GM10266 (cell line): ENCODE measurements at regions not wholly inside any gene's neighbourhood (a gene's known extent, or its start where the extent isn't known, plus 50 kb on each side); places are given as distances from the start of the nearest gene placed in this dataset.

Experiments used
- DNase-seq: peaks from one replicate; pipeline ENCODE4 v3.0.0; 2012; ENCODE audit errors: extremely low spot score
- CTCF ChIP-seq: IDR thresholded peaks from 2 replicates; pipeline ENCODE4 v1.5.1; 2012; ENCODE audit warnings: mild to moderate bottlenecking, low read depth; ENCODE audit not compliant: control insufficient read depth, insufficient read depth; ENCODE audit errors: missing control alignments

DNA sequence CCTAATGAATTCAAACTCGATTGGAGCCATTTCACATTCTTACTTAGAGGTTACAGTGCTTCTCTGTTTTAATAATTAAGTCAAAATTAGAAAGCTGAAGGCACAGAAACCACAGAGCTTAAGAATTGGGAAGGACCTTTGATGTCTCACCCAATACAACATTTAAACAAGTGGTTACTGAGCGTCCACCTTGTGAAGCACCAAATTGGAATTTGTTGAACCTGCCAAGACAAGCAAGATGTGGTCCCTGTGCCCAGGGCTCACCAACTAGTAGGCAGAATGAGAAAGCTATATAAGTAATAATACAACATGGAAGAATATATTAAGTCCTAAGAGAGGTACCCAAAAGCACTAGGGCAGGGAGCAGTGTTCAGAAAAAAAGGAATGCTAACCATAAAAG, 64.5 kb upstream of the NPAS2 start:
- DNase-seq, result no peak
- TF ChIP-seq CTCF, result no peak

- TF ChIP-seq CTCF, result no peak
- no peak for DNase-seq
Observed at GRCh38 chr2:100756704-100757103, 63.2 kb upstream of the NPAS2 start.

DNA sequence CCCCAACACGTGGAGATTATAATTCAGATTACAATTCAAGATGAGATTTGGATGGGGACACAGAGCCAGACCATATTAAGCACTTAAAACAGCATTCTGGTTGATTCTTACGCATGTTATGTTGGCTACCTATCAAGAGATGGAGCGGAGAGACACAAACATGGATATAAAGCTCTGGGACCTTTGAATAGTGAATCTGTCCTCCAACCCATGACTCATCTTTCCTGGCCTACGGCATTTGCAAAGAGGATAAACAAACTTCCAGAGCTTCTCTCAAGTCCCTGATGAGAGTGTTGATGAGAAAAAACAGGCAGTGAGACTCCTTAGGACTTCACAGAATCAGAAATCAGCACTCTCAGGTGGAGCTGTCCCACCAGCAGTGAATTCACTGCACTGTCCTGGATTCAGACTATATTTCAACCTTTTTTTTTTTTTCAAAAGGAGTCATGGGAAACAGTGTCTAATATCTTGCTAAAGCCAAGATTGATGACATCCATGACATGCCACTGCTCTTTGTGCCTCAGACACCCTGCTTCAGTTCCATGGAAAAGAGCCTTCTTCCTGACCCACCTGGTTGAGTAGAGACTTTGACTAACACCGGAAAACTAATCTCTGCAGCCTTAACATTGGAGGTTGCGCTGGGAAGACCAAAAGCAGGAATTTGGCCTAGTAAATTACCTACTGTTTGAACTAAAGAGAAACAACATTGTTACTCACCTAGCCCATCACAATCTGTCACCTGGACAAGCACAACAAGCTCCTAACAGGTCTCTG, 62.1 kb upstream of the NPAS2 start:
- TF ChIP-seq CTCF, result no peak
- DNase-seq, result no peak

GRCh38 chr2:100759901-100760300, 60.0 kb upstream of the NPAS2 start:
- TF ChIP-seq CTCF, result no peak
- DNase-seq, result no peak

GRCh38 chr2:100761365-100761764, 58.6 kb upstream of the NPAS2 start:
- no peak for DNase-seq
- TF ChIP-seq CTCF, result no peak

DNA sequence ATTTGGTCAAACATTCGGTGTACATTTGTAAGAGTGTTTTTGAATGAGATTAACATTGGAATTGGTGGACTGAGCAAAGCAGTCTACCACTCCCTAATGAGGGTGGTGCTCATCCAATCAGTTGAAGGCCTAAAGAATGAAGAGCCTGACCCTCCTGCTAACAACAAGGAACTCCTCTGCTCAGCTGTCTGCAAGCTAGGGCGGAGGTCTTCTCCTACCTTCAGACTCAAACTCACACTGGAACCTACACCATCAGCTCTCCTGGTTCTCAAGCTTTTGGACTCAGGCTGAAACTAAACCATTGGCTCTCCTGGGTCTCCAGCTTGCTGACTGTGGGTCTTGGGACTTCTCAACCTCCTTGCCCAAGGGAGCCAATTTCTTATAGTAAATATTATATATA, 55.5 kb upstream of the NPAS2 start:
- DNase-seq, result no peak
- TF ChIP-seq CTCF, result no peak

DNA sequence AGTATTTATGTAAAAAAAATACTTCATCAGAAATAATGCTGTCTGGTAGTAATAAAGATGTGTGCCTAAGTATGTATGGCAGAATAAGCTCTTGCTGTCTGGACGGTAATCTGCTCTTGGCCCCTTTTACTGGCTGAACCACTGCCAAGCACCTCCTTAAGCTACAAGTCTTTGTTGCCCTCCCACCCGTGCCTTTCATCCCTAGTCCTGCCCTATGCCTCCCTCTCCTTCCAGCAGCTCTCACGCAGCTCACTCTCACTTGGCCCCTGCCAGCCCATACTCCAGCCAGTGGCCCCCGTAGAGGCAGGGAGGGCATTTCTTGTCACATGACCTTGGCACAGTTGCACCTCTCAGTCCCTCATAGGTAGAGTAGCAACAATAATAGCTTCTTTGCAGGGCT, 54.5 kb upstream of the NPAS2 start:
- TF ChIP-seq CTCF, result no peak
- DNase-seq, result no peak
